ENCODE measurements at regions not wholly inside any gene's neighbourhood (a gene's known extent, or its start where the extent isn't known, plus 50 kb on each side); places are given as distances from the start of the nearest gene placed in this dataset.
"Not testable (repeated sequence)": the region's sequence is repeated elsewhere in the genome, so short reads cannot be mapped to it uniquely, and the experiment has no call there.

- intact Hi-C loops (cut with micrococcal nuclease) = no loop called here
Observed at GRCh38 chr2:7732497-7732896, 815.3 kb downstream of the RNF144A start.

- intact Hi-C loops (cut with micrococcal nuclease) = no loop called here
Observed at GRCh38 chr2:7736646-7737305, 819.6 kb downstream of the RNF144A start.

- intact Hi-C loops (cut with micrococcal nuclease) = no loop called here
Observed at GRCh38 chr2:7738596-7738995, 821.4 kb downstream of the RNF144A start.

- intact Hi-C loops (cut with micrococcal nuclease) = loop anchor here (5.0 kb wide), 2 partner anchors 538 to 802 kb away; no protein-coding TSS in a partner anchor
Observed at GRCh38 chr2:7740114-7740513, 822.9 kb downstream of the RNF144A start.

- intact Hi-C loops (cut with micrococcal nuclease) = loop anchor here (5.0 kb wide), 2 partner anchors 540 to 800 kb away; no protein-coding TSS in a partner anchor
Observed at GRCh38 chr2:7742301-7742700, 825.1 kb downstream of the RNF144A start.

GRCh38 chr2:7744827-7745226 lies 827.6 kb downstream of the RNF144A start:
- intact Hi-C loops (cut with micrococcal nuclease) = loop anchor here (1.0 to 5.0 kb wide), 3 partner anchors 20 to 797 kb away; no protein-coding TSS in a partner anchor

- intact Hi-C loops (cut with micrococcal nuclease) = no loop called here
Observed at GRCh38 chr2:7745369-7745768, 828.2 kb downstream of the RNF144A start.

GRCh38 chr2:7748717-7749415 lies 831.7 kb downstream of the RNF144A start:
- intact Hi-C loops (cut with micrococcal nuclease) = no loop called here

GRCh38 chr2:7749895-7750559 lies 832.8 kb downstream of the RNF144A start:
- intact Hi-C loops (cut with micrococcal nuclease) = no loop called here

GRCh38 chr2:7752291-7752690 lies 835.1 kb downstream of the RNF144A start:
- intact Hi-C loops (cut with micrococcal nuclease) = no loop called here

- intact Hi-C loops (cut with micrococcal nuclease) = no loop called here
Observed at GRCh38 chr2:7753777-7754176, 836.6 kb downstream of the RNF144A start.

GRCh38 chr2:7755879-7756278 lies 838.7 kb downstream of the RNF144A start:
- intact Hi-C loops (cut with micrococcal nuclease) = no loop called here

- intact Hi-C loops (cut with micrococcal nuclease) = loop anchor here (1.0 to 2.0 kb wide), 2 partner anchors 15 to 69 kb away; no protein-coding TSS in a partner anchor
Observed at GRCh38 chr2:7758073-7758759, 841.0 kb downstream of the RNF144A start.

- intact Hi-C loops (cut with micrococcal nuclease) = loop anchor here (2.0 kb wide), 1 partner anchor 67 kb away; no protein-coding TSS in a partner anchor
Observed at GRCh38 chr2:7759898-7760297, 842.7 kb downstream of the RNF144A start.

- intact Hi-C loops (cut with micrococcal nuclease) = not testable (repeated sequence)
Observed at GRCh38 chr2:7763418-7763817, 846.2 kb downstream of the RNF144A start.

- intact Hi-C loops (cut with micrococcal nuclease) = no loop called here
Observed at GRCh38 chr2:7765236-7765635, 848.0 kb downstream of the RNF144A start.

- intact Hi-C loops (cut with micrococcal nuclease) = no loop called here
Observed at GRCh38 chr2:7766088-7766722, 849.0 kb downstream of the RNF144A start.

GRCh38 chr2:7766978-7767565 lies 849.9 kb downstream of the RNF144A start:
- intact Hi-C loops (cut with micrococcal nuclease) = no loop called here

GRCh38 chr2:7767902-7768301 lies 850.7 kb downstream of the RNF144A start:
- intact Hi-C loops (cut with micrococcal nuclease) = no loop called here

GRCh38 chr2:7771781-7772180 lies 854.6 kb downstream of the RNF144A start:
- intact Hi-C loops (cut with micrococcal nuclease) = loop anchor here (2.0 kb wide), 1 partner anchor 909 kb away; no protein-coding TSS in a partner anchor

Data from T-helper 1 cell treated with Interleukin-12 subunit alpha and Interleukin-12 subunit beta and Interleukin-4 antibody, amounts not matched to agents 30 ng/mL and 1 ng/mL, for 36 hours (primary cell).